GM12872 (cell line): ENCODE measurements at regions not wholly inside any gene's neighbourhood (a gene's known extent, or its start where the extent isn't known, plus 50 kb on each side); places are given as distances from the start of the nearest gene placed in this dataset.

Experiments
- CTCF ChIP-seq: IDR thresholded peaks from 3 replicates; pipeline ENCODE4 v1.5.1; 2011; ENCODE audit warnings: low read depth, mild to moderate bottlenecking, low read length, moderate library complexity; ENCODE audit not compliant: insufficient read depth

GRCh38 chr7:42614636-42615035, 297.2 kb downstream of the C7orf25 start:
- TF ChIP-seq CTCF = no peak

GRCh38 chr7:42611961-42612360, 299.9 kb downstream of the C7orf25 start:
- TF ChIP-seq CTCF = no peak

GRCh38 chr7:42611289-42611928, 300.5 kb downstream of the C7orf25 start:
- TF ChIP-seq CTCF = no peak

GRCh38 chr7:42606193-42606905, 305.5 kb downstream of the C7orf25 start:
- TF ChIP-seq CTCF = no peak

- TF ChIP-seq CTCF = no peak
Observed at GRCh38 chr7:42605406-42606192, 306.3 kb downstream of the C7orf25 start.

GRCh38 chr7:42603496-42603895, 308.4 kb downstream of the C7orf25 start:
- TF ChIP-seq CTCF = no peak

- no peak for TF ChIP-seq CTCF
Observed at GRCh38 chr7:42597300-42597699, 314.6 kb downstream of the C7orf25 start.
